H9 (cell line): ENCODE measurements at regions not wholly inside any gene's neighbourhood (a gene's known extent, or its start where the extent isn't known, plus 50 kb on each side); places are given as distances from the start of the nearest gene placed in this dataset.

ENCODE experiments used
- DNase-seq: peaks from one replicate; pipeline ENCODE4 v3.0.0-alpha.2; 2017
- H2AFZ ChIP-seq: one replicate; pipeline ENCODE4 v1.6.1; 2013; ENCODE audit warnings: mild to moderate bottlenecking, low read length, control low read depth, moderate library complexity
- H2AK5ac ChIP-seq: 2 replicates; pipeline ENCODE4 v1.6.1; 2013; ENCODE audit warnings: low read length, control low read depth, mixed read lengths; ENCODE audit not compliant: insufficient read length
- H2BK120ac ChIP-seq: one replicate; pipeline ENCODE4 v1.6.1; 2013; ENCODE audit warnings: low read depth, mild to moderate bottlenecking, low read length, control low read depth, inconsistent platforms; ENCODE audit not compliant: poor library complexity, severe bottlenecking
- H2BK12ac ChIP-seq: 2 replicates; pipeline ENCODE4 v1.6.1; 2013; ENCODE audit warnings: low read length, control low read depth, mixed read lengths, low read depth; ENCODE audit not compliant: insufficient read length
- H2BK15ac ChIP-seq: 2 replicates; pipeline ENCODE4 v1.6.1; 2013; ENCODE audit warnings: low read depth, low read length, control low read depth
- H2BK20ac ChIP-seq: one replicate; pipeline ENCODE4 v1.6.1; 2013; ENCODE audit warnings: low read depth, mild to moderate bottlenecking, low read length, control low read depth, inconsistent platforms; ENCODE audit not compliant: poor library complexity, severe bottlenecking
- H2BK5ac ChIP-seq: 2 replicates; pipeline ENCODE4 v1.6.1; 2013; ENCODE audit warnings: low read length, control low read depth, mixed read lengths; ENCODE audit not compliant: insufficient read length
- H3K14ac ChIP-seq: 2 replicates; pipeline ENCODE4 v1.6.1; 2013; ENCODE audit warnings: low read length, control low read depth; ENCODE audit not compliant: insufficient read depth
- H3K18ac ChIP-seq: 2 replicates; pipeline ENCODE4 v1.6.1; 2013; ENCODE audit warnings: low read depth, mild to moderate bottlenecking, mixed read lengths, low read length, control low read depth; ENCODE audit not compliant: insufficient read length
- H3K23ac ChIP-seq: 2 replicates; pipeline ENCODE4 v1.6.1; 2013; ENCODE audit warnings: low read length, control low read depth, mixed read lengths, low read depth; ENCODE audit not compliant: insufficient read length
- H3K23me2 ChIP-seq: 2 replicates; pipeline ENCODE4 v1.6.1; 2013; ENCODE audit warnings: low read depth, mild to moderate bottlenecking, mixed read lengths, low read length, control low read depth; ENCODE audit not compliant: insufficient read length, poor library complexity, severe bottlenecking
- H3K27ac ChIP-seq: 2 replicates; pipeline ENCODE4 v1.5.1; 2013; ENCODE audit warnings: low read length, control low read depth, mixed read lengths, low read depth; ENCODE audit not compliant: insufficient read length
- H3K27me3 ChIP-seq: 2 replicates; pipeline ENCODE4 v1.6.1; 2013; ENCODE audit warnings: low read length, control low read depth, inconsistent platforms; ENCODE audit not compliant: insufficient read depth
- H3K4ac ChIP-seq: 2 replicates; pipeline ENCODE4 v1.6.1; 2013; ENCODE audit warnings: low read depth, mild to moderate bottlenecking, control low read depth, inconsistent platforms, low read length, moderate library complexity
- H3K4me1 ChIP-seq: 2 replicates; pipeline ENCODE4 v1.6.1; 2013; ENCODE audit warnings: low read length, control low read depth, inconsistent platforms; ENCODE audit not compliant: insufficient read depth
- H3K4me2 ChIP-seq: 2 replicates; pipeline ENCODE4 v1.6.1; 2013; ENCODE audit warnings: low read length, control low read depth, mixed read lengths; ENCODE audit not compliant: insufficient read length, insufficient read depth
- H3K56ac ChIP-seq: 2 replicates; pipeline ENCODE4 v1.6.1; 2013; ENCODE audit warnings: low read depth, mild to moderate bottlenecking, mixed read lengths, low read length, control low read depth; ENCODE audit not compliant: insufficient read length
- H3K79me1 ChIP-seq: 2 replicates; pipeline ENCODE4 v1.6.1; 2013; ENCODE audit warnings: low read depth, mild to moderate bottlenecking, moderate library complexity, low read length, control low read depth, inconsistent platforms; ENCODE audit not compliant: insufficient read depth, poor library complexity, severe bottlenecking
- H3K79me2 ChIP-seq: 2 replicates; pipeline ENCODE4 v1.6.1; 2013; ENCODE audit warnings: low read length, control low read depth, inconsistent platforms; ENCODE audit not compliant: insufficient read depth
- H3K9ac ChIP-seq: 2 replicates; pipeline ENCODE4 v1.6.1; 2013; ENCODE audit warnings: low read length, control low read depth, mixed read lengths; ENCODE audit not compliant: insufficient read length; ENCODE audit errors: extremely low read depth
- H3K9me3 ChIP-seq: one replicate; pipeline ENCODE4 v1.6.1; 2013; ENCODE audit warnings: low read depth, low read length, inconsistent platforms; ENCODE audit not compliant: control insufficient read depth
- H3T11ph ChIP-seq: one replicate; pipeline ENCODE4 v1.6.1; 2013; ENCODE audit warnings: mild to moderate bottlenecking, low read length, control low read depth, inconsistent platforms
- H4K20me1 ChIP-seq: one replicate; pipeline ENCODE4 v1.6.1; 2013; ENCODE audit not compliant: control insufficient read depth, insufficient read length, insufficient read depth
- H4K5ac ChIP-seq: 2 replicates; pipeline ENCODE4 v1.6.1; 2013; ENCODE audit warnings: low read depth, mild to moderate bottlenecking, mixed read lengths, low read length, control low read depth; ENCODE audit not compliant: insufficient read length
- H4K8ac ChIP-seq: replicated peaks from 2 replicates; pipeline ENCODE4 v1.6.1; 2013; ENCODE audit warnings: low read length, control low read depth, mixed read lengths, low read depth; ENCODE audit not compliant: insufficient read length
- H4K91ac ChIP-seq: 2 replicates; pipeline ENCODE4 v1.6.1; 2013; ENCODE audit warnings: low read depth, mild to moderate bottlenecking, moderate library complexity, mixed read lengths, low read length, control low read depth; ENCODE audit not compliant: insufficient read length
- H3K27ac Mint-ChIP-seq, 3 experiments: 2 replicates in 2 of 3; 3 replicates in 1 of 3; pipeline ENCODE4 v1.8.0; 2020 to 2021; ENCODE audit warnings: mixed read lengths in 3 of 3, mild to moderate bottlenecking in 1 of 3, moderate library complexity in 1 of 3
- H3K27me3 Mint-ChIP-seq: 2 replicates; pipeline ENCODE4 v1.8.0; 2021; ENCODE audit warnings: low read depth, mild to moderate bottlenecking, moderate library complexity, mixed read lengths
- H3K36me3 Mint-ChIP-seq, 3 experiments: 2 replicates in 2 of 3; 3 replicates in 1 of 3; pipeline ENCODE4 v1.8.0; 2020 to 2021; ENCODE audit warnings: low read depth in 3 of 3, mixed read lengths in 3 of 3; ENCODE audit not compliant: insufficient read depth in 1 of 3
- H3K4me1 Mint-ChIP-seq, 2 experiments: 2 replicates each; pipeline ENCODE4 v1.8.0; 2020; ENCODE audit warnings: mixed read lengths in 2 of 2
- H3K4me3 Mint-ChIP-seq, 2 experiments: 2 replicates in 1 of 2; 3 replicates in 1 of 2; pipeline ENCODE4 v1.8.0; 2020 to 2021; ENCODE audit warnings: mild to moderate bottlenecking in 2 of 2, mixed read lengths in 2 of 2, moderate library complexity in 1 of 2
- H3K9me3 Mint-ChIP-seq, 2 experiments: 2 replicates in 1 of 2; 3 replicates in 1 of 2; pipeline ENCODE4 v1.8.0; 2020; ENCODE audit warnings: mild to moderate bottlenecking in 2 of 2, mixed read lengths in 2 of 2, moderate library complexity in 1 of 2
- CTCF ChIP-seq: fragments of 200-600 bp; sonication (generic); conservative IDR thresholded peaks from 3 replicates; pipeline ENCODE4 v1.8.0; 2021; ENCODE audit warnings: antibody characterized with exemption, mild to moderate bottlenecking
- WGBS: extraction: QIAGEN DNeasy Blood & Tissue Kit; methylation state at CpG from one replicate; pipeline ENCODE4 v1.1.7; 2013; ENCODE audit warnings: missing lambda C conversion rate, low lambda C conversion rate, mixed read lengths; ENCODE audit not compliant: insufficient read length; ENCODE audit errors: extremely low coverage; 5-methylcytosine and 5-hydroxymethylcytosine counted together

- Histone ChIP-seq H3K18ac (no peak overlapping the region), H2AK5ac (no peak overlapping the region), H3K23ac (no peak overlapping the region), H4K20me1 (no peaks in the 10 kb centered on the region), H3K9ac (no peak overlapping the region), H3T11ph (no peak overlapping the region), H3K4ac (no peak overlapping the region), H4K91ac (no peak overlapping the region), H3K4me2 (no peak overlapping the region), H2BK12ac (no peak overlapping the region), H3K23me2 (no peaks in the 10 kb centered on the region), H3K56ac (no peak overlapping the region), H3K79me2 (no peaks in the 10 kb centered on the region), H3K79me1 (no peaks in the 10 kb centered on the region), H2AFZ (no peak overlapping the region), H4K8ac (no peak overlapping the region), H2BK20ac (no peak overlapping the region), H2BK120ac (no peak overlapping the region), H3K14ac (no peak overlapping the region), H2BK15ac (no peak overlapping the region), H3K27ac (no peak overlapping the region), H2BK5ac (no peak overlapping the region), H4K5ac (no peak overlapping the region), H3K4me1 (no peaks in the 10 kb centered on the region), H3K27me3 (no peaks in the 10 kb centered on the region), H3K9me3 (no peaks in the 10 kb centered on the region)
- peaks cover 2 to 6% (median 5%) of the 10 kb centered on the region in 3 experiments; a peak in 4 of 7 replicates for H3K36me3 Mint-ChIP-seq
- no peak overlapping the region for H3K27ac Mint-ChIP-seq
- peaks cover 23% of the 10 kb centered on the region for H3K27me3 Mint-ChIP-seq
- H3K4me1 Mint-ChIP-seq, result peaks cover 24 to 34% of the 10 kb centered on the region in 2 experiments
- no CpG with 5 or more reads among the region's 3 CpGs for WGBS
- peak; percentile 17 for DNase-seq
- H3K9me3 Mint-ChIP-seq, result peaks cover 17% of the 10 kb centered on the region in 2 experiments
- no peak for TF ChIP-seq CTCF
- no peak overlapping the region for H3K4me3 Mint-ChIP-seq
These were observed 144.7 kb downstream of the NDUFA10 start for GRCh38 chr2:239880396-239880795.
